Lower leg skin (tissue), 4 donors: ENCODE measurements at regions not wholly inside any gene's neighbourhood (a gene's known extent, or its start where the extent isn't known, plus 50 kb on each side); places are given as distances from the start of the nearest gene placed in this dataset.

Experiments used
- DNase-seq, 2 donors: peaks; one replicate each; pipeline ENCODE4 v3.0.0-alpha.2; 2019; ENCODE audit warnings: low spot score in 2 of 2
- H3K4me3 ChIP-seq: fragments of 200-600 bp; sonication (generic); 2 replicates; pipeline ENCODE4 v1.5.1; 2017; ENCODE audit warnings: mild to moderate bottlenecking, low read depth; ENCODE audit not compliant: poor library complexity, severe bottlenecking
- POLR2A ChIP-seq, 2 donors: fragments of 450-650 bp; IDR thresholded peaks; one replicate each; pipeline ENCODE4 v1.6.1; 2016 to 2017; ENCODE audit warnings: antibody characterized with exemption in 2 of 2, mild to moderate bottlenecking in 1 of 2, moderate library complexity in 1 of 2
- WGBS, 2 donors: methylation state at CpG; one replicate each; pipeline ENCODE4 v1.1.5; 2018; 5-methylcytosine and 5-hydroxymethylcytosine counted together
- intact Hi-C: fragments of 100-400 bp; cut with DNase I; formaldehyde crosslinking; loops from one replicate; pipeline ENCODE4 v1.15.0; 2023; ENCODE audit warnings: low total_unique reads
- TF ChIP-seq, protein P1 (sequence below), 3 donors: fragments of 450-650 bp; IDR thresholded peaks; one replicate each; pipeline ENCODE4 v1.5.1; 2016; ENCODE audit warnings: antibody characterized with exemption in 3 of 3, mild to moderate bottlenecking in 3 of 3, moderate library complexity in 2 of 3

DNA sequence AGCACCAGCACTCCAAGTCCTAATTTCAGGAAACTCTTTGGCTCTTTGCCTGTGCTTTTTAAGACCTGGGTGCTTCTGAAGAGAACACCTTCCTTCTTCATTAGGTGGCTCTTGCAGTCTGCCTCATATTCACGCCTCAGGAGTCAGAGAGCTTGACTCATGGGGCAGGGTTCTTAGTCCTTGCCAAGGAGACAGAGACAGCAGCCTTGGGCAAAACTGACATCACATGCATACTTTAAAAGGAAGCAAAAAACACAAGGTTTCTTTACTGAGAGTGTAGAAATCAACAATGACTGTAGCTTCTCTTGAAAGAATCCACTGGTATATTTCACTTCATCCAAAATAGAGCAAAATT is 780.6 kb downstream of the INHBA start:
- DNase-seq, result peak in 1 of 2 donors; percentile 64
- 24 to 41% methylated on average over 1 of the region's 1 CpG for WGBS, 2 donors
- no peak overlapping the region for H3K4me3 ChIP-seq
- intact Hi-C loops, result no loop called here
- TF ChIP-seq POLR2A (IDR thresholded peaks at IDR 0.05), result no peak
- TF ChIP-seq, protein P1, sequence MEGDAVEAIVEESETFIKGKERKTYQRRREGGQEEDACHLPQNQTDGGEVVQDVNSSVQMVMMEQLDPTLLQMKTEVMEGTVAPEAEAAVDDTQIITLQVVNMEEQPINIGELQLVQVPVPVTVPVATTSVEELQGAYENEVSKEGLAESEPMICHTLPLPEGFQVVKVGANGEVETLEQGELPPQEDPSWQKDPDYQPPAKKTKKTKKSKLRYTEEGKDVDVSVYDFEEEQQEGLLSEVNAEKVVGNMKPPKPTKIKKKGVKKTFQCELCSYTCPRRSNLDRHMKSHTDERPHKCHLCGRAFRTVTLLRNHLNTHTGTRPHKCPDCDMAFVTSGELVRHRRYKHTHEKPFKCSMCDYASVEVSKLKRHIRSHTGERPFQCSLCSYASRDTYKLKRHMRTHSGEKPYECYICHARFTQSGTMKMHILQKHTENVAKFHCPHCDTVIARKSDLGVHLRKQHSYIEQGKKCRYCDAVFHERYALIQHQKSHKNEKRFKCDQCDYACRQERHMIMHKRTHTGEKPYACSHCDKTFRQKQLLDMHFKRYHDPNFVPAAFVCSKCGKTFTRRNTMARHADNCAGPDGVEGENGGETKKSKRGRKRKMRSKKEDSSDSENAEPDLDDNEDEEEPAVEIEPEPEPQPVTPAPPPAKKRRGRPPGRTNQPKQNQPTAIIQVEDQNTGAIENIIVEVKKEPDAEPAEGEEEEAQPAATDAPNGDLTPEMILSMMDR (IDR thresholded peaks at IDR 0.05), result no peak

DNA sequence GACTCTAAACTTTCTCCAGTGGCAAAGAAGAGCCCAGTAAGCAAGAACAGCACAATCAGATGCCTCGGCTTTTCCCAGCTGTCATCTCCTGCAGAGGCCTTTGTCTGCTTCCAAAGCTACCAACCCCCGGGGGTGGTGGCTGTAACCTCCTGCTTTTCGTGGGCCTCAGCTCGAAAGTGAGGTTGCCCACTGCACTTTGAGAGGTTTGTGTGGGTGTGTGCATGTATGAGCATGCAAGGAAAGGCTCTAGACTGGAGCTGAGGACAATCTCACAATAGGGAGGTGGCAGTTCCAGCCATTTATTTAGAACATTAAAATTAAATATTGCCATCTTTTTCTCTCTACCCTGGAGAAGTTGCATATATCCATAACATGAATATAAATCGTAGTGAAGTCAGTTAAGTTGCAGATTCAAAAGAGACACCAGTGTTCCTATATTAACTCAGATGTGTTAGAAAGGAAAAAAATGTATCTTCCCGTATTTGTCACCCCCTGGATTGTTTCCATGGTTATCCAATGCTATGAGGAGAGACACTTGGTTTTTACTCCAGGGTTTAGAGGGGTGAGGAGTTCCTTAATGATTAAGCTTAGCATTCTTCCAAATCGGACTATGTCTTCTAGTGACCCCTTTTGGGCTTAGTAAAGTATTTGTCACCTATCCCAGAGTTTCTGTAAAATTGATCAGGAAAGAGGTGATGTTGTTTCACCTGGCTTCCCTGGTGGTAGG is 781.1 kb downstream of the INHBA start:
- intact Hi-C loops, result no loop called here
- DNase-seq, result no peak
- WGBS, 2 donors, result 52 to 68% methylated on average over 7 of the region's 7 CpGs
- TF ChIP-seq, protein P1 (IDR thresholded peaks at IDR 0.05), result no peak
- H3K4me3 ChIP-seq, result no peak overlapping the region

DNA sequence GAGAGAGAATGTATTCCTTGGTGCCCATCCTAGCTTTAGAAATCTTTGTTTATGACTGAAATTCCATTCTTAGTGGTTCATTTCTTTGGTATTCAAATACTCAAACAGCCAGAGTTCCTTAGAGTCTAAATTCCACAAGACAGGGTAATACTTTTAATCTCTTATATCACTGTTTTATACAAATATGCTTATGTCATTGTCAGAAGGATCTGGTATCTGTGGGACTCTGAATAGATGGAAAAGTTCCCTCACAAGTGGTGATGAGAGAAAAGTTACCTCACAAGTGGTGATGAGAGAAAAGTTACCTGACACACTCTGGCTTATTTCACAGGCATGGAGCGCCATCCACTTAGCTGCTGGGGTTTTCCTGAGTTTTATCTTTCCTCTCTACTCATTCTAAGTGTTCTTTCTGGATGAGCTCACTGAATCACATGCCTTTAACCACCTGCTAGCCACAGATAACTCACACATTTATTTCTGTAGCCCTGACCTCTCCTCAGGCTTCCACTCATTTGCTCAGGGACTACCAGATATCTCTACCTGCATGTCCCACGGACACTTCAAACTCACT is 784.0 kb downstream of the SUGCT start:
- intact Hi-C loops, result no loop called here
- no peak overlapping the region for H3K4me3 ChIP-seq
- 90 to 93% methylated on average over 2 of the region's 2 CpGs for WGBS, 2 donors
- TF ChIP-seq, protein P1 (IDR thresholded peaks at IDR 0.05), result no peak
- no peak for TF ChIP-seq POLR2A (IDR thresholded peaks at IDR 0.05)
- DNase-seq, result no peak

DNA sequence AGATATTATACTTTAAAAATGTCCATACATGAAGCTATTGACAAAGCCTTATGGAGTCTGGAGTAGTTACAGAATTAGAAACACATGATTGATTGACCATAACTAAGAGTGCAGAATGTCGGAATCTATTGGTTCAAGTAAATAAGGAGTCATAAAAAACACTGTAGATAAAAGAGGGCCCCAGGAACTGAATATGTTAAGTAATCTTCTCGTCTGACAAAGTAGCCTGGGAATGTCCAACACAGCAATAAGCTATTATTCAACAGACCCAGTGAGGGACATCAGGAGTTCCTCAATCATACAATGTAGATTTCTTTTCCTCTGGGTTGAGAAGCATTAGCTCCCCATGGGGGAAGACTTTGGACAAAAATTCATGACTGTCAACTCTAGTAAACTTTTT is 782.0 kb downstream of the SUGCT start:
- H3K4me3 ChIP-seq, result no peak overlapping the region
- intact Hi-C loops, result no loop called here
- no peak for TF ChIP-seq POLR2A (IDR thresholded peaks at IDR 0.05)
- TF ChIP-seq, protein P1 (IDR thresholded peaks at IDR 0.05), result no peak
- no peak for DNase-seq
- WGBS, 2 donors, result 89 to 93% methylated on average over 2 of the region's 2 CpGs

DNA sequence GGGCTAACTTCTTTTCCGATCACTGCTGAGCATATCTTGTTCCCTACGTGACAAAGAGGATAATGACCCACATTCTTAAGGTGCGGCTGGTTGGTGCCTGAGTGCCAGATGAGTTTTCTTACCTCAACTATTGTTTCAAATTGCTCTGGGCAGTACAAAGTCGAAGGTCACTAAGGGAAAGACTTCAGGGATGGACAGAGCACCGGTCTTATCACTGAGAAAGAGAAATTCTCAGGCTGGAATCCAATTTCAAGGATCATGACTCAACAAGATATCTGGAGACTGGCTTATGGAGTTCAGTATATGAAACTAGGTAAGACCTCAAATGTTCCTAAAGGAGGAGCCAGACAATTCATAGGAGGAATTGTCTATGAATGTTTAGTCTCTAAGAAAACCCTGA is 780.3 kb downstream of the SUGCT start:
- intact Hi-C loops, result no loop called here
- TF ChIP-seq, protein P1 (IDR thresholded peaks at IDR 0.05), result no peak
- TF ChIP-seq POLR2A (IDR thresholded peaks at IDR 0.05), result no peak
- no peak for DNase-seq
- 83 to 85% methylated on average over 5 of the region's 5 CpGs for WGBS, 2 donors
- H3K4me3 ChIP-seq, result no peak overlapping the region
